NCI-H1092 (cell line): ENCODE measurements at regions not wholly inside any gene's neighbourhood (a gene's known extent, or its start where the extent isn't known, plus 50 kb on each side); places are given as distances from the start of the nearest gene placed in this dataset.
"Not testable (repeated sequence)": the region's sequence is repeated elsewhere in the genome, so short reads cannot be mapped to it uniquely, and the experiment has no call there.

ENCODE experiments used
- DNase-seq: peaks from one replicate; lab custom pipeline; 2025; lab: John Stamatoyannopoulos, UW

DNA sequence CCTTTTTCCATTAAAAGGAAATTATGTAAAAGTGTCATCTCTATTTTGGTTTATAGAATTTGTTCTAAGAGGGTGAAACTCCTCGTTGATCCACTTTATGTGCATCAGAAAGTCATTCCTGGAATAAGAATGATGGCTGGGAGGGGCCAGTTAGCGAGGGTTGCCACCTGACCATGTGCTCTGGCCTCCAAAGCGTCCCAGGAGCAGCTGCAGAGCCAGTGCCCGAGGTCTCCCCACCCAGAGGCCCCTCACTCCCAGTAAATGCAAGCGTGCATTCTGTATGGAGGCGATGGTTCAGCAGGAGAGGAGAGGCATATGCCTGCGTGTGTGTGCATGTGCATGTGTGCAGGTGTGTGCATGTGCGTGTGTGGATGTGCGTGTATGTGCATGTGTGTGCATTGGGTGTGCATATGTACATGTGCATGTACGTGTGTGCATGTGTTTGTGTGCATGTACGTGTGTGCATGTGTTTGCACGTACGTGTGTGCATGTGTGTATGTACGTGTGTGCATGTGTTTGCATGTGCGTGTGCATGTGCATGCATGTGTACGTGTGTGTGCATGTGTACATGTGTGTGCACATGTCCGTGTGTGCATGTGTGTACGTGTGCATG is 345.8 kb downstream of the TEX29 start:
- DNase-seq, result no peak

DNA sequence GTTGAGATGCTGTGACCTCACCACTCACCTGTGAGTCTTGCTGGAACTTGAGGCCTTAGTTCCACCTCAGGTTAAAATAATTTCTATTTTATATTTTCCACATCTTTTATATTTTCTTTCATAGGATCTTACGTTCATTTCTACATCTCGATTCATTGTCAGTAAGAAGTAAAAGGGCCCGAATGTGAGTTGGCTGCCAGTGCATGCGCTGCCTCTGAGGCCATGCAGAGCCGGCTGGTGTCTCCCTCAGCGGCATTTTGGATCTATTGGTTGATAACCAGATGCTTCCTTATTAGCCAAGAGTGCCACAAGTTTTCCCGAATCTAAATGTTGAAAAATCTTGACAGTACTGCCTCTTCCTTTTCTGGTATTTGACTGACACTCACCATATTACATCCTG is 347.3 kb downstream of the TEX29 start:
- DNase-seq, result no peak

DNA sequence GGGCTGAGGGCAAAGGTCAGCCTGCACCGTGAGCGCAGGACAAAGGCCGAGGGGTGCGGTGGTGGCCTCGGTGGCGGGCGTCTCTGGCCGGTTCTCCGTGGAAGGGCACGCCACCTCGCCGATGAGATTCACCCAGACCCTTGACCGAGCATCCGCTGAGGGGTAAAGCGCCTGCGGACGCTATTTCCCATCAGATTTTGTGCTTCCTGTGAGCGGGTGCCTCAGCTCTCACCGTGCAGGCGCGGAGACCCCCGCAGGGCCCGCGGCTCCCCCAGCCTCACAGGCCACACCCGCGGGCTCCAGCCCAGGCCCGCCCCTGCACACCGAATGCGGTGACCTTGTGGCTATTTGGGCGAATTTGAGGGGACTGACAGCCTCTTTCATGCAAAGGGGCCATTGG is 348.0 kb downstream of the TEX29 start:
- DNase-seq, result no peak

DNA sequence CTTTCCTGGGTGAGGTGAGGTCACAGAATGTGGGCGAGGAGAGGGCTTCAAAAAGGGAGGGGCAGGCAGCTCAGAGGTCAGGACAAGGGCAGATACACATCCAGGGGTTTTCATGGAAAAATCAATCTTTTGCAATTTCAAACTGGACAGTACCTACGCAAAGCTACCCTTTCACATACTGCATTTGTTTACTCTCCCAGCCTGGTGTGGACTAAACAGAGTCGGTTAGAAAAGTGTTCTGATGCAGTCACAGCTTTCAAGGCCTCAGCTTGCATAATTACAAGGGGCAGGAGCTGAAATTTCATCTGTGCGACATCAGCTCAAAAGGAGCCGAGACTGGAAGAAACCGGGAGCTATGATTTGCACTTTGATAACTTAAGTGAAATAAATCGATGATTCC is 351.8 kb downstream of the TEX29 start:
- DNase-seq, result not testable (repeated sequence)

DNA sequence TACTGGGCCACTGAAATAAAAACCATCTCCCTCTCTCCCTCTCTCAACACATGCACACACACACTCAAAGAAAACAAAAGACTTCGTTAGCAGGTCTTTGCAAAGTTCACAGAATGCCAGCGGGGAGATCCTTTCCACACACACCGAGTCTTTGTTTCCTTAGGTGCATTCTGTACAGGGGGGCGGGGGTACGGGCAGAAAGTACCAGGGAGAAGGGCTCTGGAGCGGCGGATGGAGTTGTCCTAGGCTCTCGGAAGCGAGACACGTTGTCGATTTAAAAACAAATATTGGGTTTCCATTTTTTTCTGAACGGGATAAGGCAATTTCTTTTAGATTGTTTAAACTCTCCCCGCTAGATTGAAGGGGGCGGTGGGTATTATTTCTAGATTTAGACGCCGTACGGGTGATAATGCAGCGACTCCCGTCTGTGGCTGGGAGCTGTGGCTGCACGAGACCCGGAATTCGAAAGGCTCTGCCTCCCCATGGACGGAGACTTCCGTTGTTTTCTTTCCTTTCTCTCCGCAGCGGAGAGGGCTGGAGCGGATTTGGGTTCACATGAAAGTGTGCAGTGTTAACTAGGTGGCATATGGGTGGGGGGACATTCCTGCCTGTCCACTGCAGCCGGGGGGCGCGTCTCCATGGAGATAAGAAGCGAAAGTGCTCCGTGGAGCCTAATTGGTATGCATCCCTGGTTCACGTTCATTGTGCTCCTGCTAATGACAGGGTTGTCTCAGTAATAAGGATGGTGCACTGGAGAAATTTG is 357.9 kb downstream of the TEX29 start:
- DNase-seq, result not testable (repeated sequence)

DNA sequence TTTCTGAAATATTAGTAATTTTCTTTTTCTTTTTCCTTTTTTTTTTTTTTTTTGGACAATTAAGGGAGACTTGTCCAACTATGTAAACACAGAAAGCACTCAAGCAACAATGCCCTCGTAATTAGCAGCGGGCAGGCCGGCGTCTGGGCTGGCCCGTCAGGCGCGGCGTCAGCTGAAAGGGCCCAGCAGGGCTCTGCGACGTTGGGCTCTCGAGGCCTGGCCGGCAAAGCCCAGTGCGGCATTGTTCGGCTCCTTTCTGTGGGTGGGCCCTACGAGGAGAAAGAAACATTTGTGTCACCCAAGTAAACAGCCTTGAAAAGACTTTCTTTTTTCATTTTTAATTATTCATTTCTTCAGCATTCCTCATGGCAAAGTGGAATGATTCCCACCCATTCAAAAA is 359.2 kb downstream of the TEX29 start:
- DNase-seq, result not testable (repeated sequence)

DNA sequence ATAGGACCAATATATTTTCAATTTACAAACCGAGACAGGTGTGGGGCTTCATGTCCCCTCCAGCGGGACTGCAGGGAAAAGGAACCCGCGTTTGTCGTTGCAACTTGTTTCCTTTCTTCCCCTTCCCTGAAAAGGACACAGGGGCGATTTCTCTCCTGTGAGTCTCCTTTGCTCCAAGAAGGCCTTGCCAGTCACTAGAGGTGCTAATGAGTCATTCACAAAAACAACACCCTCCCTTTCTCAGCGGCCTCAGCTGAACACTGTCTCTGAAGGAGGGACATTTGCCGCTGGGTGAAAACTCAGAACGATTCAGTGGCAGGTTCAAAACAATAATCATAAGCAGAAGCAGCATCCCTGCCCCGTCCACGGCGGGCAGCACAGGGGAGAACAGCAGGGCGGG is 359.7 kb downstream of the TEX29 start:
- DNase-seq, result not testable (repeated sequence)

DNA sequence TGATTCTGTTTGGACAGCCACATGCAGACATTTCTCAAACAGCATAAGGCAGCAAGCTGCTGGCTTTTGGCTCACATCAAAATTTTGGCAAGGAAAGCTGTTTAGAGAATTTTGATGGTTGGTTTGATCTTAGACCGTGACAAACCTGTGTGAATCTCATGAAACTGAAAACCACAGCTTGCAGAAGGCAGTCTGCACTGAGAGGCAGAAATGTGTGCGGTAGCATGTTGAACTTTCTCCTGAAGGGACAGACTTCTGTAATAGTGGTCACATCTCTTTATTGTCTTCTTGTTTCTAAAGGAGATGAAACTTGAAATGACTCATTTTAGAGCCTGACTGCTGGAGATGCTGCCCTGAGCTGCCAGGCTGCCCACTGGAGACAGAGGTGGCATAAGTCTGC is 371.6 kb downstream of the TEX29 start:
- DNase-seq, result not testable (repeated sequence)

DNA sequence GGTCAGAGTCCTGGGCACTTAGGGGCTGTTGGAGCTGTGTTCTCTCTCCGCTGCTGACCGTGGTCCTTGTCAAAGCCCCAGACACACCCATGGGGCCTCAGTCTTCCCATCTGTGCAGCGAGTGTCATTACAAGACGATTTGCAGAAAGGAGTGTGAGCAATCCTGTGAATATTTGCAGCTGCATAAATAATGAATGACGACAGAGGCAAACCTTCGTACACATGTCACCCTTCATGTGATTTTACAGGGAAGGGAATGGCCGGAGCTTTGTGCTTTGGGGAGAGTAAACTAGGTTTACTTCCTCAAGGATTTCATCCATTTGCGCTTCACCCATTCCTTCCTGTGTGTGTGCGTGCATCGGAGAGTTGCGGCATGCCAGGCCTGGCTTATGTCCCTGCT is 370.8 kb upstream of the SOX1 start:
- DNase-seq, result not testable (repeated sequence)

DNA sequence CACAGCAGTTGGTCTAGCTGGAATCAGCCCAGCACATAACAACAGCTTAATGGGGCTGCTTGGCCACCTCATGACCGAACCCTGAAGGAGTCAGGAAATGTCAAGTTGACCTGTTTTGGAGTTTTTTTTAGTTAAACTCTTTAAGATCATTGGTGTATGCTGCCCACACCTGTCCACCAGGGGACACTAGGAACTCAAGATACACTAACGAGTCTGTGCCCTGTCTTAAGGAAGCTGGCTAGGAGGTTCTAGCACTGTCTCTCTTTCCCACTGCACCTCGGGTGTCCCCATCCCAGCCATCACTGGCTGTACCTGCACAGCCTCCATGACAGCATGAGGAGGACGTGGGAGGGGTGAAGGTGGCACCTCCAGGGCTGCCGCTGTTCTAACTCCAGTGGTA is 364.9 kb upstream of the SOX1 start:
- not testable (repeated sequence) for DNase-seq
